MV-4-11 (cell line): ENCODE measurements at regions not wholly inside any gene's neighbourhood (a gene's known extent, or its start where the extent isn't known, plus 50 kb on each side); places are given as distances from the start of the nearest gene placed in this dataset.

Source experiments
- DNase-seq: peaks from one replicate; lab custom pipeline; 2025; lab: John Stamatoyannopoulos, UW

DNA sequence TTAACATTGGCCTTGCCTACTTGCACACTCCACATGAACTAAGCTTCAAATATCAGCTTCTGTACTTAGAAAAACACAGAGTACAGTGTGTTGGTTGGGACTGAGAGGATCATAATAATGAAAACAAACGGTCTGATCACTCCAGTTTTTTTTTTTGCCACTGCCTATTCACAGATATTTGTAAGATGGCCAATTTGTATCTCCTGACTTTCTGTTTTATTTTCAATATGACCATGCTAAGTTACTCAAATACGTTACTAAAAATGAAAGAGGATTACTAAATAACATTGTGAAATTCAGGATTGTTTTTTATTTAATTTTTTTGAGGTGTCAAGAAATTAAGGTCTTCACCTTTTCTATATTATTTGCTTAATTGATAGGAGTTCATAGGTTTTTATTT lies 595.1 kb downstream of the TUSC7 start:
- DNase-seq: no peak

DNA sequence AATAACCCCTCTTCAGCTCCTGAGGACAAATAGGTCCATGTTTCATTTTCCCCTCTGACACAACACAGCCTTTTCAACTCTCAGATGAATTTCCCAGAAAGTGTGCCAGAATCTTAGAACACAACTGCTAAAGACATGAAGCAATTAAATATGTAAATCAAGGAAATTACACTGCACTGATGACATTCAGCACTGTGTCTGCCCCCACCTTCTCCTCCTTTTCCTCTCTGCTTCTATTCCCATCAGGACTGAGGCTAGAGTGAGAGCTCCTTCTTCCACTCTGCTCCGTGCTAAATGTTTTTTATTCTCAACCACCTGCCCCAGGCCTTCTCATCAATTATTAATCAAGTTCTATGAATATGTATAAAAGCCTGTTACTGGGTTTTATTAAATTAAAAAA lies 596.1 kb downstream of the TUSC7 start:
- no peak for DNase-seq

DNA sequence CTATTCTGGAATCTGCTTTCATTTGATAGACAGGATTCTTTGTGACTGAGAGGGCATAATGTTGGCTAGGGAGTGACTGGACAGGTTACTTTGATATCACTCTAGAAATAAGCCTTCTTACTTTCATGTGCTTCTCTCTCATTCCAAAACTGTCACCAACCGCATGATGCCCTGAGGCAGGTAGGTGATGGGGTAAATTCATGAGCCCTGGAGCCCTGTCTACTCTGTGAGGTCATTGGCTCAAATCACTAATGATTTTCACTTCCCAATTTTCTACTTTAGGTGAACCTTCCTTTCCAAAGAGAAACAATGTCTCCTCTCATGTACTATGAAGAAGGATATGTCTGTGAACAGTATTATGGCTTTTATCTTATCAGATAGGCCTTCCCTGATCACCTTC lies 596.7 kb downstream of the TUSC7 start:
- DNase-seq: no peak

DNA sequence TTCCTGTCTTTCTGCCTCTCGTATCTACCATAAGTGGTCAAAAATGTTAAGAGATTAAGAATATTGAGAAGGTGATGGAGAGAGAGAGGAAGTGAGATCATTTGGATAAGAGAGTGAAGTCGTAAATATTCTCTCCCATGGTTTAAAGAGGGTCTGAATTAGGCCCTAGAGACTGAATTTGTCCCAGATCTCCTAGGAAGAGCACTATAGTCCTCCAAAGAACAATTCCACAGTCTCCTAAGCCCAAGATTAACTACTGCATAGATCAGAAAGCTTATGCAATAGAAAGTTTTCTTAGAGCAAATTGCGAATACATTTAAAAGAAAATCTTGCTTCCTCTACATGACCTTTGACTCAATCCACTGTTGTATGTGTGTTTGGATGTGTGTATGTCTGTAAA lies 598.8 kb downstream of the TUSC7 start:
- no peak for DNase-seq

DNA sequence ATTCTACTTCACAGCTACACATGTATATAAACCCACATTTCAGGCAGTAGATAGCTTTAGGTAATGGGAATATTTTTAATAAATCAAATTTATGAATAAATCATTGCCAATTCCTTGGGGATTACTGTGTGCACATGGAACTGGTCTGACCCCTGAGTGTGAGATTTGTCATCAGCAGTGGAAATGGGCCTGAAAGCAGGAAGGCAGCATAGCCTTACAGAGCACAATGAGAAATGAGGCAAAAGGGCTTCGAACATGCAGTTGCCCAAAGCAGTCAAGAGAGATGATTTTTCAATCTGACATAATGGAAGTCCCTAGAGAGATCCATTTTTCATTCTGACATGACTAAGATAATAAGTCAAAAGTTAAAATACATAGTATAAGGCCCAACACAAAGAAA lies 599.2 kb downstream of the TUSC7 start:
- no peak for DNase-seq

DNA sequence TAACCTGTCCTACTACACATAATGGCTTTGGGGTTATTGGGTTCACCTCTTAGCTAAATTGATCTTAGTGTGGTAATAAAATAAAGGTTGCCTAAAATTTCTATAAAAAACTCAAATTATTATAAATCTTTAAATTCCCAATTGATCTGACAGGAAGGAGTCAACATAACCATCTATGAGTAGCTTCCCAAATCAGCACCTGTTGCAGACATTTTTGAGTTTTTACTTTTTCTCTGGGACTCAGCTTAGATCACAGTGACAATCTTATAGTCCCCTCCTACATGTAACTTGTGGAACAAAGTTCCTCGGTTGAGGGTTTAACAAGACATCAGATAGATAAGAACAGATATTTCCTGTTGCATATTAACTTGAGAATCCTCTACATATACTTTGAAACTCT lies 601.0 kb downstream of the TUSC7 start:
- DNase-seq: no peak

DNA sequence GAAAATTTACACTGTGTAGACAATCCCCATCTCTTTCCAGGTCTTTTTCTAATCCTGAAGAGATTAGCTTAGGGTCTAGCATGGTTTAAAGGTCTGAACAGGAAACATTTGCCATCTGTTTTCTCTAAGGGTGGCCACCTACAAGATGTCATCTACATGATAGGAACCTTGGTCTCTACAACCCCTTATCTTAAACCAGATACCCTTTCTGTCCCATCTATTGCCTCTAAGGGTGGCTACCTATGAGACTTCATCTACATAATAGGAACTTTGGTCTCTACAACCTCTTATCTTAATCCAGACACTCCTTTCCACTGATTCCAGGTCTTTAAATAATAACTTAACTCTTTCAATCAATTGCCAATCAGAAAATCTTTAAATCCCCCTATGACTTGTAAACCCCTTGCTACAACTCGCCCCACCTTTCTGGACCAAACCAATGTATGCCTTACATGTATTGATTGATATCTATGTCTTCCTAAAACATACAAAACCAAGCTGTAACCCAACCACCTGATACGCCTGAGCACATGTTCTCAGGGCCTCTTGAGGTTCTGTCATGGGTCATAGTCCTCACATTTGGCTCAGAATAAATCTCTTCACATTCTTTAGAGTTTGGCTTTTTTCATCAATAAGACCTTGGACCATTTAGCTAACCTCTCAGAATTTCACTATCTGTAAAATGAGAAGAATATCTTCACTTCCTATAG lies 605.0 kb downstream of the TUSC7 start:
- no peak for DNase-seq

DNA sequence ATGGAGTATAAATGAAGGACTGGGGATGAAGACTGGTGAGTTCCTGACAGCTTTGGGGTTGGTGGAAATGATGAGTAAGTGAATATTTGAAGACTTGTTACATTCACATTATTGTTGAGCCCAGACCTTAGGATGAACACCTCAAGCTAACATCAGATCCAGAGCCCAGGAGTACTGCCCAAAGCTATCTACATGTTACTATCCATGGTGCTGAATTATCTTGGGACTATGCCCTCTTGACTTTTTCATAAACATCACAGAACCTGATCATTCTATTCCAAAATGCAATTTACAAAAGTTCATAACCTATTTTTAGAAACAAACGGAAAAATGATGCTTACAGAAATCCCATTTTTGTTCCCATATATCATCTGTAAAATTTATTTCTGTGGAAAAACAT lies 613.3 kb downstream of the TUSC7 start:
- DNase-seq: no peak

DNA sequence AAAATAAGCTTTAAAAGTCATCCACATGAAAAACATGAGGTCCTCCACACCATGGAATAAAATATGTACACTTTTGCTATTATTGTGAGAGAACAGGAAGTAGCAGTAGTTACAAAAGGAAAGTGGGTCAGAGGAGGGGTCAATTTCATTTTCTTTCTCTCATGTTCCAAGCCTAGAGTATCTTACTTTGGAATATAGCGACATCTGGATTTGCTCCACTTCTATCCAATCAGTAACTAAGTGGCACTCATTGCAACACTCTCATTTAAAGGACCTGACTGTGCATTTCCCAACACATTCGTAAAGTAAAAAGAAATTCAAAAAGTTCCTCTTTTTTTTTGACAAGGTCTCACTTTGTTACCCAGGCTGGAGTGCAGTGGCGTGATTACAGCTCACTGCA lies 637.3 kb downstream of the TUSC7 start:
- peak; percentile 7 for DNase-seq

DNA sequence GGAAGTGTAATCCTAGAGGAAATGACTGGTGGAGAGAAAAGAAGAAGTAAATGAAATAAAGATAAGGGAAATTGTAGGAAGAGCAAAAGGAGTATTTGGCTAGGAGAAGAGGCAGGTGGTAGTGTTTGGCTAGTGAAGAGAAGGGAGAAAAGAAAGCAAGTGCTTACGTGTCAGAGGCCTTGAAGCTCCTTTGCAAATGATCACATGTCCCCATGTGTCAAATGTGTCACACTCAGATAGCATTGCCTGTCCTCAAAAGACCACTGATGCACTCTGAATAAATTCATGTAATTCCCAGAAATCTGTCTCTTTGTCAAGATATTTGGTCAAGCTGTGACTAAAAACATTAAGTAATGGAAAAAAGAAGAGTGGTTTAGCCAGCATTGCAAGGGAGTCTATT lies 639.3 kb downstream of the TUSC7 start:
- no peak for DNase-seq

DNA sequence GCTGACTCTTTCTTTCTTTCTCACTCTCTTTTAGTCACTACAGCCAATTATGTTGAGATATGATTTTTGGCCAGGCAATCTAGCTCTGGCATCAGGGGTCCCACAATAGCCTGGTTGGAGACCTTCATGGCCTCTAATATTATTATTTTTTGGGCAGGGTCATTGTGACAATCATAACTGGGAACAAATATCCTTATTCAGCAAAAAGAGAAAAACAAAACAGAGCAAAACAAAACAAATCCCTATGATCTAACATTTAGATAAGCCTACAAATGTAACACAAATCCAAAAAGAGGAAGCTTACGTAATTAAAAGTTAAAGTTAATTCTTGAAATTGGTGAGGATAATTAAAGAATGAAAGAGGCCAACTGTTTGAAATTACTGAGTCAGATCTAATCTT lies 640.0 kb downstream of the TUSC7 start:
- DNase-seq: no peak

DNA sequence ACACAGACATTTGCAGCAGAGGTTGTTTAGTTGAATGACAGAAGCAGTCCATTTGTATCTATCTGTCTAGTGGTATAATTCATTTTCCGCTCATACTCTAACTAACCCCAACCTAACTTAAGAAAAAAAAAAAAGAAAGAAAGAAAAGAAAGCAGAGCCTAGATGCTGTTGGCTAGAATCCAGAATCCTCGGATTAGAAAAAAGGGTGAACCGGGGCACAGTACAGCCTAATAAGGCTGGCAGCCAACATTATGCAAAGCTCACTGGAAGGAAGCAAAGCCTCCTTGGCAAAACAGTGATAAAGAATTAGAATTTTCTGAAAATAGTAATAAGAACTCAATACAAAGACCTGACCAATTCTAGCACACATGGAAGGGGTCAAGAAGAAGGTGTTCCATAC lies 640.8 kb downstream of the TUSC7 start:
- no peak for DNase-seq

DNA sequence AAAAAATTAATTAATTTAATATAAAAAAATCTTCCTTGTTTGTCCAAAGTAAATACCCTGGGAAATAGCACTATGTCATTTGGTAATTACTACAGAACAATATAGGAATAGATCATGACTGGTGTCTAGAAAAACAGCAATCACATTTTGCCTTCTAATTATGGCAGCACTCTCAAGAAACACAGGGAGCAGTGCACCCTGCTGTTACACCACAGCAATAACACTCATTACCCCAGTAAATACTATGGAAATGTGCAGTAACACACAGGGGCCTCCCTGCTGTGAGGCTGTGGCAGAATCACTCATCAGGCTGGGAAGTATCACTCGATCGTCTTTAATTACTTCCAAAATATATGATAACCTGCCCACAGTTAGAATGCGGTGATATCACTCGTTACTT lies 646.0 kb downstream of the TUSC7 start:
- DNase-seq: no peak

DNA sequence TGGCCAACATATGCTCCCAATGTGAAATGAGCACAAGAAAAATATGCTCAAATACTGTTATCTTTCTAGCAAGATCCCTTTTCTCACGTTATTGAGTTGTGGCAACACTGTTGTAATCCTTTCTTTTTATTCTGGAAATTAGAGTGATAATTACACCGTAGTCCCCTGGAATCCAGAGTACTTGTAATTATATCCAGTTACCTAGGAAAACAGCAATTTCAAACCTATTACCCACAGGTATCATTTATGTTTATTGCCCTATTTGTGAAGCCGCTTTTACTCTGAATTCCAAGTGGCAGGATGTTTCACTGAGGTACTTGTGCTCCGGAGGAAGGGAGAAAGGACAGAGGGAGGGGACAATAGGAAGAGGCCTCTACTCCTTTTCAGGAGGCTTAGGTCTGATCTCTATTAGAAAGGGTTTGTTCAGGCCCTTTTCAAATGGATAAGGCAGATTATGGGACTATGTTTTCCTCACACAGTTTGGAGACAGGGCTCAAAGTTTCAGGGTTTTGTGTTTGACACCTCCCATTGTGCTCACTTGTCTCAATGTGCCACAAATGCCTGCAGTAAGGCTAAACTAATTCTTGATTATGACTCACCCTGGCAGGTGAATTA lies 646.6 kb downstream of the TUSC7 start:
- no peak for DNase-seq

DNA sequence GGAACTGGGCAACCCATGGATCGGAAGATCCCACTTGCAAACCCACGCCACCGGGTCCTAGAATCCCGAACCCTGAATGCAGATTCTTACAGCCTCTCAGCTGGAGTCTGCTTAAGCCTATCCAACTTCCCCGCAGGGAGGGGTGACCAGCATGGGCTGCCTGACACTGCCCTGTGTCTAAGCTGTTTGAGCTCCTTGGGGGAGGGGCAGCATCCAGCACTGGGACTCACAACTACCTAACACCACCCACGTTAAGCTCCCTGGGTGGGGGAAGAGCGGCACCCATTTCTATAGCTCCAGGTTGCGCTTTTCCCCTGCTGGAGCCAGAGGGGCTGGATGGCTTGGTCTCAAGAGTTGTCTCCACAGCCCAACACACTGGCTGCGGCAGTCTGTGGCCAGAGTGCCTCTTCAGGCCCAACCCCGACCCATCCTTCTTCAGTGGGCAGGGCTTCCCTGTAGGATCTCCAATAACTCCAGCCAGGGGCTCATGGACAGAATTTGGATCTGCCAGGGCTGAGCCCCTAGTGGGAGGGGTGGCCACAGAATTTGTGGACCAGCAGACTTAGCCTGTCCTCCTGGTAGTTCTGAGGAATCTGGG lies 649.2 kb downstream of the TUSC7 start:
- no peak for DNase-seq

DNA sequence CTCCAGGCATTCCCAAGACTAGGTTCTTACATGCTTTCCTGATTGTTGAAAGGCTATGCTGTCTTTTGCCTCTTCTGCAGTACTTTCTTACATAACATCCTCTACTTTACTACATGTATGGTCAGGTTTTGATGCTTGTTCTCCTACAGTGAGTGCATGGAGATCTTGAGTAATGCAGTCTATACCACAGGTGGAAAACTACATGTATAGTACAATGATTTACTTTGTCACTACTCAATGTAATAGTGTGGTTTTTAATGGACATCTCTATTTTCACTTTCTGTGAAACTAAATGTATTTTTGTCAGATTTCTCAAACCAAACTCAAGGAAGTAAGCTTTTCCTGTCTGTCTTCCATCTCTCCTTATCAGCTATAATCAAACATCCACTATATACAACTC lies 657.0 kb downstream of the TUSC7 start:
- no peak for DNase-seq

DNA sequence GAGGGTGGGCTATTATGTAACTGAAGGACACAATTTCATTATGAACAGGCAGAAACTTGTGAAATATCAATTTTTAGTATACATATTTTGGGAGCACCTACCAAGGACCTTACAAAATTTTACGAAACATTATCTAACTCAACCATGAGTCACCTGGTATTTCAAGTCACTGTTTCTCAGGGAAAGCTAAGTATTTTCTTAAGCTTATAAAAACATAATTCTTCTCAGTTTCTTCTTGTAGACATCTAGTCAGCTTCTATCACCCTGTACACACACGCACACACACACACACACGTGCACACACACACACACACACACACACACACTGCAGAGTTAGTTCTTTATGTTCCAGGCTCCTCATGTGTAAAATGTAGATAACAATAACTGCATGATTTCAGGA lies 658.3 kb downstream of the TUSC7 start:
- no peak for DNase-seq

DNA sequence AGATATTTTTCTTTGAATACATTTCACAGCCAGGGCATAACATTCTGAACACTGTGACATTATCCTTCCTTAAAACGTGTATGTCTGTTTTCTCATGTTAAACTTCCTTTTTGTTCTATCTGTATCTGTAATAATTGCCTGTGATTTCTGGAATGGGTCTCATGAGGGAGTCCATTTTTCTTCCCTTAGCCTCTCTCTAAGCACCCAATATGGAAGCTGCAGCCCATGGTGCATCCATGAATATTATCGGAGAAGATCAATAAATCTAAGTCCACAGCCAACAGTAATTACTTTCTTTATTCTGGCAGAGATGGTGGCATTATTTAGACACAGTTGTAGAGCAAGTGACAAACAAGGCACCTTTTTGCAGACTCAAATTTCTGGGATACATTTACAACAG lies 671.1 kb downstream of the TUSC7 start:
- DNase-seq: no peak

DNA sequence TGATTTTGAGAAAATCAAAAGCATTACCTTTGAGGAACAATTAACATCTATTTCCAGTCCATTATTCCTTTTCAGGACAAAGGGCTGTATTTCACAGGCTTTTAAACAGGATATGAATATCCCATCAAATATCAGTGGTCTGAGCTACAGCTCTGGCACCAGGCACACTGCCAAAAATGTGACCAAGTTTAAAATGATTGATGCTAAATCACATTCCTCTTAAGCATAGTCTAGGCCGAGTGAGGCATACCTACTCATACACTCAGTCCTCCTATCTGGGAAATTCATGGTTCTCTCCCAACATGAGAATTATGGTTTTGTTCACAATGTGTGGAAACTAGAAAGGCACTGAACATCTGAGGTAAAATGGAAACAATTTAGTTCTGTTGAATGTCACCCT lies 683.5 kb downstream of the TUSC7 start:
- no peak for DNase-seq

DNA sequence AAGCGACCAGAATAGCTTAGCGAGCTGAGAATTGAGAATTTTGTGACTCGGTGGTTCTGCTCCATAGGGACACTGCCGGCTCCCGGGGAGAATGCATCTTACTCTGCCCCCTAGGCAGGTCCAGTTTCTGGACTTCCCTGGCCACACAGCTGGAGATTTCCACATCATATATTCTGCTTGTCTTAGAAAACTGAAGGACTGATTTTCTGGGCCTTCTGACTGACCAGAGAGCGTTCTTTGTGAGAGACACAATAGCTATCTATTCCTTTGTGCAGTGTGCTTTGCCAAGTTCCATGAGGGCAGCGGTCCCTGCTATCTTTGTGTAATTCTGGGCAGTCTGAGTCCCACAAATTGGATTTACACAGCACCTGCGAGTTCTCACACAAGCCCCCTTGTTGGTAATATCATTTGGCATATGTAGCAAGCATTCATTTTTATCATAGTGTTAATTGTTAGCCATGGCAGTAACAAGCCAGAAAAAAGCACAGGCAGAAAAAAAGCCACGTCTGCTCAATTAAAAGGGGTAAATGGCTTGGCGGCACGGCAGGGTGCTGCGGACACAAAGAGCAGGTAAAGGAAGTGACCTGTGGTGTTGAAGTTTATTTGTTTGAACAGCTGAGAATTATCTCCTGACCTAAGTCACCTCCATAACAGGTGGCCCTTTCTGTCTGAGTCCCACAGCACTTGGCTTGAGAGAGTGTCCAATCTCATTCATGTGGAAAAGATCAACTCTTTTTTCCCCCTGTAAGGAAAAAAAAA lies 688.7 kb downstream of the TUSC7 start:
- DNase-seq: no peak

DNA sequence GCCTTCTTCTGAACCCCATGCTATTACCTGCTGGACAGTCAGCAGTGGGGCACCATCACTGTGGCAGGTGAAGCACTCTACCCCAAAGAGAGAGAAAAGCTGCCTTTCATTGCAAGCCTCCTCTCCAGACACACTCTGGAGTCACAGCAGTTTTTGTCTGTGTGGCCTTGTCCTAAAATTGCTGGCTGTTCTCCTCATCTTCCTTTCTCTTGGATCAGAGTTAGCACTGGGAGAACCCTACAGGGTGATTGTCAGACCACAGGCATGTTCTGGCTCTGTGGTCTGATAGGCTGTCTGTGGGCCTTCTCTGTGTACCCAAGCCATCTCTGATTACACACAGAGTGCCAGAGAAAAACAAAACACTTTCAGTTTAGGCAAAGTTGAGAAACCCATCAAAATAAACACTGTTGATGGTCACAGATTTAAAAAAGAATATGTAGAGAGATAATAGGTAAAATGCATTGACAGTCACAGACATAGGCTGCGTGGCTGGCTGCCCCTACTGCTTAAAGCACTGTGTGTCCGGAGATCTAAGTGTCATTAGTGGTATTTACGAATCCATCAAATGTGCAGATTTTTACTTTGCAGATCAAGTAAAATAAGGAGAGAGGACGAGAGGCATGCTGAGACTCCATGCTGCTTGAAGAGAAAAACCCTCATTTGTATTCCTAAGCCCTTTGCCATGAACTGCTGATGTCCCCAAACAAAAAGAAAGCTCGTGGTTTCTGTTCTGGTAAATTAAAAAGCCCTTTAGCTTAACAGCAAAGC lies 689.9 kb downstream of the TUSC7 start:
- no peak for DNase-seq

DNA sequence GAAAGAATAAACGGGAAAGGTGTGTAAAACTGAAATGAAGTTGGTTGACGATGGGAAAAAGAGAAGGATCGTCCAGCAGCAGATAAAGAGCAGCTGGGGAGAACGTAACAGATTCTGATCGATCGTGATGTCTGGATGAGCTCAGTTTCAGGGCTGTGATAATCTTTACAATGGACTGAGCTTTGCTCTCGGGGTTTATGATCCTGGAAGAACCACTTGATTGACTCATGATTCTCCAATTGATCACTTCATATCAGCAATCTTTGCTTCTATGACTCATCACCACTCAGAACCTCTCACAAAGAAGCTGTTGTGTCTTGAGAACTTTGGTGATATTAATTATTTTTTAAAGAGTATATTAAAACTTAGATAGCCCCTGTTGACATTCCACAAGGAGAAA lies 690.7 kb downstream of the TUSC7 start:
- no peak for DNase-seq
